ENCODE measurements at regions not wholly inside any gene's neighbourhood (a gene's known extent, or its start where the extent isn't known, plus 50 kb on each side); places are given as distances from the start of the nearest gene placed in this dataset.

DNA sequence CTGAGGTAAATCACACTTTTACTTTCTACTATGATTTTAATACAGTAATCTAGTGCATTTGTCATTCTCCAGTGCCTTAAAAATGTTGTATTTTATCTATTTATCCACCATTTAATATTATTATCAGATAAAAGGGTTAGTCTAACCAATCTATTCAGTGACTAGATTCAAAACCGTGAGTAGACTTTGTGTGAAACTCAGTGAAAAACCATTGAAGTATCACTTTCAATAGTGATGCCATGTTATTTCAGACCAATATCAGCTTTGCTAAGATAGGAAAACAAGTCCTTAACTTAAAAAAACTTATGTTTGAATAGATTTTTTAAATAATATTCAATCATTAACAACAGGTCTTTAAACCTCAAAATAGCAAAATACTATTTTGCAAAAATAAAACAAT, 1628.7 kb downstream of the REEP3 start:
- TF ChIP-seq EZH2 (IDR thresholded peaks at IDR 0.05; ENCODE audit: borderline replicate concordance, low read length) = no peak
- TF ChIP-seq CTCF (IDR thresholded peaks at IDR 0.05; ENCODE audit: low read length) = no peak

GRCh38 chr10:65166272-65166671, 1645.1 kb downstream of the REEP3 start:
- Histone ChIP-seq H3K9me3 (ENCODE audit: low read length) (no peaks in the 10 kb centered on the region), H4K20me1 (ENCODE audit: insufficient read depth, low read length) (no peaks in the 10 kb centered on the region), H3K4me1 (ENCODE audit: insufficient read depth, low read length, severe bottlenecking) (no peaks in the 10 kb centered on the region), H3K36me3 (ENCODE audit: insufficient read depth, low read length) (no peaks in the 10 kb centered on the region), H3K27ac (ENCODE audit: low read depth, low read length, poor library complexity, severe bottlenecking) (no peak overlapping the region), H3K4me2 (ENCODE audit: low read length) (no peak overlapping the region), H3K27me3 (ENCODE audit: insufficient read depth, low read length) (no peaks in the 10 kb centered on the region), H3K4me3 (ENCODE audit: low read depth, low read length, poor library complexity, severe bottlenecking) (no peak overlapping the region), H3F3A (ENCODE audit: insufficient read depth, low read length) (no peaks in the 10 kb centered on the region), H3K9me2 (ENCODE audit: low read depth, low read length) (no peaks in the 10 kb centered on the region), H3K9ac (ENCODE audit: low read length) (no peak overlapping the region), H3K79me2 (ENCODE audit: insufficient read depth, low read length) (no peaks in the 10 kb centered on the region), H2AFZ (ENCODE audit: low read length) (no peak overlapping the region)
- no peak for TF ChIP-seq EZH2 (IDR thresholded peaks at IDR 0.05; ENCODE audit: borderline replicate concordance, low read length)
- TF ChIP-seq CTCF (IDR thresholded peaks at IDR 0.05; ENCODE audit: low read length) = no peak

More for the DNA sequence above, 1628.7 kb downstream of the REEP3 start:
- H3K9me2 ChIP-seq (ENCODE audit: low read depth, low read length) = no peaks in the 10 kb centered on the region
- no peaks in the 10 kb centered on the region for H3K4me1 ChIP-seq (ENCODE audit: insufficient read depth, low read length, severe bottlenecking)
- no peak overlapping the region for H3K4me2 ChIP-seq (ENCODE audit: low read length)
- H3K27me3 ChIP-seq (ENCODE audit: insufficient read depth, low read length) = no peaks in the 10 kb centered on the region
- H3K9me3 ChIP-seq (ENCODE audit: low read length) = no peaks in the 10 kb centered on the region
- H4K20me1 ChIP-seq (ENCODE audit: insufficient read depth, low read length) = no peaks in the 10 kb centered on the region
- no peaks in the 10 kb centered on the region for H3K79me2 ChIP-seq (ENCODE audit: insufficient read depth, low read length)
- no peaks in the 10 kb centered on the region for H3K36me3 ChIP-seq (ENCODE audit: insufficient read depth, low read length)
- H3K27ac ChIP-seq (ENCODE audit: low read depth, low read length, poor library complexity, severe bottlenecking) = no peak overlapping the region
- H3F3A ChIP-seq (ENCODE audit: insufficient read depth, low read length) = no peaks in the 10 kb centered on the region
- H3K9ac ChIP-seq (ENCODE audit: low read length) = no peak overlapping the region
- H2AFZ ChIP-seq (ENCODE audit: low read length) = no peak overlapping the region
- no peak overlapping the region for H3K4me3 ChIP-seq (ENCODE audit: low read depth, low read length, poor library complexity, severe bottlenecking)

GRCh38 chr10:65172249-65172648, 1651.0 kb downstream of the REEP3 start:
- no peak overlapping the region for H3K27ac ChIP-seq (ENCODE audit: low read depth, low read length, poor library complexity, severe bottlenecking)

More at GRCh38 chr10:65172249-65172648, 1651.0 kb downstream of the REEP3 start:
- Histone ChIP-seq H3K9me2 (ENCODE audit: low read depth, low read length) (no peaks in the 10 kb centered on the region), H3K9ac (ENCODE audit: low read length) (no peak overlapping the region), H3K36me3 (ENCODE audit: insufficient read depth, low read length) (no peaks in the 10 kb centered on the region), H3K79me2 (ENCODE audit: insufficient read depth, low read length) (no peaks in the 10 kb centered on the region), H3K9me3 (ENCODE audit: low read length) (no peaks in the 10 kb centered on the region), H3K27me3 (ENCODE audit: insufficient read depth, low read length) (no peaks in the 10 kb centered on the region), H2AFZ (ENCODE audit: low read length) (no peak overlapping the region), H3K4me2 (ENCODE audit: low read length) (no peak overlapping the region), H3K4me1 (ENCODE audit: insufficient read depth, low read length, severe bottlenecking) (no peaks in the 10 kb centered on the region), H3F3A (ENCODE audit: insufficient read depth, low read length) (no peaks in the 10 kb centered on the region), H3K4me3 (ENCODE audit: low read depth, low read length, poor library complexity, severe bottlenecking) (no peak overlapping the region), H4K20me1 (ENCODE audit: insufficient read depth, low read length) (no peaks in the 10 kb centered on the region)
- no peak for TF ChIP-seq CTCF (IDR thresholded peaks at IDR 0.05; ENCODE audit: low read length)
- TF ChIP-seq EZH2 (IDR thresholded peaks at IDR 0.05; ENCODE audit: borderline replicate concordance, low read length) = no peak
